ENCODE measurements at regions not wholly inside any gene's neighbourhood (a gene's known extent, or its start where the extent isn't known, plus 50 kb on each side); places are given as distances from the start of the nearest gene placed in this dataset.

DNA sequence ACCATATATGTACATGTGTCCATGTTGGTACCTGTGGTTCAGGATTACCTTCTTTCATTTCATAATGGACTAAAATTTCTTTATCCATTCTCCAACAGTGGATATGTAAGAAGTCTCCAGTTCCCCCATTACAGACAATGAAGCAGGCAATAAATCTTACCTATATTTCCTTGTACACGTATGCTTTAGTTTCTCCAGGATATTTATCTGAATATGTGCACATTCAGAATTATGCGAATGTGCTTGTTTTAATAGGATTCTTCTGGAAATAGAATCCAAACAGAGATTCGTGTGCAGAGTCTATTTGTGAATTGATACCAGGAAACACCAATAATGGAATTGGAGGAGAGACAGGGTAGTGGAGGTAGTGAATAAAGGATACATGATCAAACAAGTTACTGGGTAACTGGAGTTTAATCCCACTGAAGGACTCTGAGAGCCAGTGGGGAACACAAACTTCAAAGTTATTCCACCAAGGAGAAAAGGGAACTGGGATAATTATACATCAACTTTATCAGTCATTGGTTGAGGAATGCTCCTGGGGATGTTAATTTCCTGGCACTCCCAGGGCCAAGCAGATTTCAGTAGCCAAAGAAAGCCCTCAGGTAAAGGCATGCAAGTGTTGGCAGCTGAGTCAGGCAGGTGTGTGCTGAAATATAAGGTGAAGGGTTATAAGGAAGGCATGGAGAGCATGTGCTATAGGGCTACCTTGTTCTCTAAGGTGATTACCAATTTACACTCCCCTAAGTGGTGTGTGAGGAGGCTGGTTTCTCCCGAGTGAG lies 374.9 kb upstream of the PBX1 start:
- DNase-seq (no peak), ATAC-seq (ENCODE audit: low read depth) (no peak)
- intact Hi-C loops (cut with micrococcal nuclease), result no loop called here
- peaks cover 7% of the 10 kb centered on the region for H3K9me3 Mint-ChIP-seq
- no peak overlapping the region for H3K4me3 Mint-ChIP-seq
- no peaks in the 10 kb centered on the region for H3K36me3 Mint-ChIP-seq (ENCODE audit: low read depth)
- no peak overlapping the region for H3K27ac Mint-ChIP-seq
- no peaks in the 10 kb centered on the region for H3K27me3 Mint-ChIP-seq
- ChIA-PET CTCF (no interaction called here), POLR2A (no interaction called here)
- TF ChIP-seq, protein P1, sequence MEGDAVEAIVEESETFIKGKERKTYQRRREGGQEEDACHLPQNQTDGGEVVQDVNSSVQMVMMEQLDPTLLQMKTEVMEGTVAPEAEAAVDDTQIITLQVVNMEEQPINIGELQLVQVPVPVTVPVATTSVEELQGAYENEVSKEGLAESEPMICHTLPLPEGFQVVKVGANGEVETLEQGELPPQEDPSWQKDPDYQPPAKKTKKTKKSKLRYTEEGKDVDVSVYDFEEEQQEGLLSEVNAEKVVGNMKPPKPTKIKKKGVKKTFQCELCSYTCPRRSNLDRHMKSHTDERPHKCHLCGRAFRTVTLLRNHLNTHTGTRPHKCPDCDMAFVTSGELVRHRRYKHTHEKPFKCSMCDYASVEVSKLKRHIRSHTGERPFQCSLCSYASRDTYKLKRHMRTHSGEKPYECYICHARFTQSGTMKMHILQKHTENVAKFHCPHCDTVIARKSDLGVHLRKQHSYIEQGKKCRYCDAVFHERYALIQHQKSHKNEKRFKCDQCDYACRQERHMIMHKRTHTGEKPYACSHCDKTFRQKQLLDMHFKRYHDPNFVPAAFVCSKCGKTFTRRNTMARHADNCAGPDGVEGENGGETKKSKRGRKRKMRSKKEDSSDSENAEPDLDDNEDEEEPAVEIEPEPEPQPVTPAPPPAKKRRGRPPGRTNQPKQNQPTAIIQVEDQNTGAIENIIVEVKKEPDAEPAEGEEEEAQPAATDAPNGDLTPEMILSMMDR (IDR thresholded peaks at IDR 0.05), result no peak
- H3K4me1 Mint-ChIP-seq, result no peaks in the 10 kb centered on the region

DNA sequence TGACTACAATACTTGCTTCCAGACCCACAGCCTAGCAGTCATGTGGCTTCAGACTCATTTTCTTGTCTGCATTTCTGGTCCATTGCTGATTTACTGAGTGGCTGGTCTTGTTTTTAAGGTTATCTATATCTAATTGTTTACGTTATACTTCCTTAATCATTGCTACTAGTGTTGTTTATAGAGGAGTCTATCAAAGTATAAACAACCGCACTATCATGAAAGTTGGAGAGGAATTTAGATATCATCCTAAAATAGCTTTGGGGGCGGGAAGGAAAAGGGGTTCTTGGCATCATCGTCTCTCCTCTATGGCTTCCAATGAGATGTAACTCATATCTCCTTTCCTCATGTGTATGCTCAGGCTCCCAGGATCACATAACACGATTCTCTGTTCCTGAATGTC lies 372.1 kb upstream of the PBX1 start:
- Mint-ChIP-seq H3K27me3 (no peaks in the 10 kb centered on the region), H3K36me3 (ENCODE audit: low read depth) (no peaks in the 10 kb centered on the region), H3K4me1 (no peaks in the 10 kb centered on the region), H3K4me3 (no peak overlapping the region), H3K27ac (no peak overlapping the region), H3K9me3 (peaks cover 4% of the 10 kb centered on the region)
- DNase-seq (no peak), ATAC-seq (ENCODE audit: low read depth) (no peak)
- TF ChIP-seq, protein P1 (IDR thresholded peaks at IDR 0.05), result no peak
- POLR2A ChIA-PET, result no interaction called here
- intact Hi-C loops (cut with micrococcal nuclease), result no loop called here
- CTCF ChIA-PET, result no interaction called here

DNA sequence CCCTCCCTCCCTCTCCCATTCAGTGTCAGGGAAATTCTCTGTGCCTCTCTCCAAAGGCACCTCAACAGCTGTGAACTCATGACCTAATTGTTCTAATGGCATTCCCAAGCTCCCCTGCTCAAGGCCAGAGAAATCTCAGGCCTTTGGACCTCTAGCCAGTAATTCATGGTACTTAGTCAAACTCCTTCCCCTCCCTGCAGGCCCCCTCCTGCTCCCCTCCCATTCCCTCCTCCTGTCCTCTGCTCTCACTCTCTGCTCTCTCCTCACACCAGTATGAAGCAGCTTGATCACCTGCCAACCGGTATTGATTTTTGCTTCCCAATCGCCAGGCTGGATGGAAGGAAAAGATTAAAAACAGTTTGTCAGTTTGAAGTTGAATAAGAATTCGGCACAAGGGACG lies 370.5 kb upstream of the PBX1 start:
- no peak for DNase-seq
- Mint-ChIP-seq H3K4me3 (no peak overlapping the region), H3K9me3 (peaks cover 2% of the 10 kb centered on the region), H3K27ac (no peak overlapping the region), H3K27me3 (no peaks in the 10 kb centered on the region), H3K4me1 (no peaks in the 10 kb centered on the region), H3K36me3 (ENCODE audit: low read depth) (no peaks in the 10 kb centered on the region)
- no peak for ATAC-seq (ENCODE audit: low read depth)
- TF ChIP-seq, protein P1 (IDR thresholded peaks at IDR 0.05), result no peak
- intact Hi-C loops (cut with micrococcal nuclease), result no loop called here
- ChIA-PET POLR2A (no interaction called here), CTCF (no interaction called here)

DNA sequence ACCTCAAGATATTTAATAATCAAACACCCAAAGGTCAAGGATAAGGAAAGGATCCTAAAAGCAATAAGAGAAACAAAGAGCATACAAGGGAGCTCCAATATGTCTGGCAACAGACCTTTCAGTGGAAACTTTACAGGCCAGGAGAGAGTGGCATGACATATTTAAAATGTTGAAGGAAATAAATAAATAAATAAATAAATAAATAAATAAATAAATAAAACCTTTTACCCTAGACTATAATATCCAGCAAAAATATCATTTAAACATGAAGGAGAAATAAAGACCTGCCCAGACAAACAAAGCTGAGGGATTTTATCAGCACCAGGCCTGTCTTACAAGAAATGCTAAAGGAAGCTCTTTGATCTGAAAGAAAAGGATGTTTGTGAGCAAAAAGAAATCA lies 367.8 kb upstream of the PBX1 start:
- no peak for DNase-seq
- CTCF ChIA-PET, result no interaction called here
- intact Hi-C loops (cut with micrococcal nuclease), result no loop called here
- Mint-ChIP-seq H3K36me3 (ENCODE audit: low read depth) (no peaks in the 10 kb centered on the region), H3K27ac (no peak overlapping the region), H3K9me3 (peaks cover 7% of the 10 kb centered on the region), H3K4me3 (no peak overlapping the region), H3K4me1 (no peaks in the 10 kb centered on the region), H3K27me3 (no peaks in the 10 kb centered on the region)
- POLR2A ChIA-PET, result no interaction called here
- no peak for ATAC-seq (ENCODE audit: low read depth)
- TF ChIP-seq, protein P1 (IDR thresholded peaks at IDR 0.05), result no peak

DNA sequence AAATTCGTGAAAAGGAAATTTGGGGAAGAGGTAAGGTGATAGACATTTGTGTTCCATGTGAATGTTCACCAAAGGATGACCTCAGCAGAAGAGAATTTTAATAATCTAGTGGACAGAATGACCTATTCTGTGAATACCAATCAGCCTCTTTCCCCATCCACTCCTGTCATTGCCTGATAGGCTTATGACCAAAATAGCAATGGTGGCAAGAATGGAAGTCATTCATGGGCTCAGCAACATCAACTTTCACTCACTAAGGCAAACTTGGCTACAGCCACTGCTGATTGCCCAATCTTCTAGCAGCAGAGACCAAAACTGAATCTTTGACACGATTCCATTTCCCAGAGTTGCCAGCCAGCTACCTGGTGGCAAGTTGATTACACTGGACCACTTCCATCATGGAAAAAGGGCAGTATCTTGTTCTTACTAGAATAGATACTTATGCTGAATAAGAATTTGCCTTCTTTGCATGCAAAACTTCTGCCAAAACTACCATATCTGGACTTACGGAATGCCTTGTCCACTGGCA lies 348.7 kb upstream of the PBX1 start:
- Mint-ChIP-seq H3K4me3 (no peak overlapping the region), H3K4me1 (no peaks in the 10 kb centered on the region), H3K36me3 (ENCODE audit: low read depth) (no peaks in the 10 kb centered on the region), H3K27me3 (no peaks in the 10 kb centered on the region), H3K9me3 (peaks cover 5% of the 10 kb centered on the region), H3K27ac (no peak overlapping the region)
- DNase-seq (no peak), ATAC-seq (ENCODE audit: low read depth) (no peak)
- CTCF ChIA-PET, result no interaction called here
- POLR2A ChIA-PET, result no interaction called here
- intact Hi-C loops (cut with micrococcal nuclease), result no loop called here
- TF ChIP-seq, protein P1 (IDR thresholded peaks at IDR 0.05), result no peak

Data from activated B cell treated with CpG ODN at 0.5 μM for 24 hours (primary cell).